ENCODE measurements at regions not wholly inside any gene's neighbourhood (a gene's known extent, or its start where the extent isn't known, plus 50 kb on each side); places are given as distances from the start of the nearest gene placed in this dataset.
"Not testable (repeated sequence)": the region's sequence is repeated elsewhere in the genome, so short reads cannot be mapped to it uniquely, and the experiment has no call there.

- in situ Hi-C loops (cut with MboI; ENCODE audit: low sequenced_read_pairs), result no loop called here
These were observed 484.7 kb downstream of the DACH1 start for GRCh38 chr13:71382285-71382684.

- in situ Hi-C loops (cut with MboI; ENCODE audit: low sequenced_read_pairs), result no loop called here
These were observed 486.8 kb downstream of the DACH1 start for GRCh38 chr13:71380191-71380590.

GRCh38 chr13:71378961-71379905, 487.8 kb downstream of the DACH1 start:
- in situ Hi-C loops (cut with MboI; ENCODE audit: low sequenced_read_pairs), result no loop called here

- in situ Hi-C loops (cut with MboI; ENCODE audit: low sequenced_read_pairs), result no loop called here
These were observed 492.4 kb downstream of the DACH1 start for GRCh38 chr13:71374471-71375049.

- in situ Hi-C loops (cut with MboI; ENCODE audit: low sequenced_read_pairs), result no loop called here
These were observed 498.7 kb downstream of the DACH1 start for GRCh38 chr13:71368336-71368735.

- in situ Hi-C loops (cut with MboI; ENCODE audit: low sequenced_read_pairs), result no loop called here
These were observed 507.0 kb downstream of the DACH1 start for GRCh38 chr13:71360041-71360440.

GRCh38 chr13:71359641-71360040, 507.4 kb downstream of the DACH1 start:
- in situ Hi-C loops (cut with MboI; ENCODE audit: low sequenced_read_pairs), result no loop called here

GRCh38 chr13:71358218-71358617, 508.8 kb downstream of the DACH1 start:
- in situ Hi-C loops (cut with MboI; ENCODE audit: low sequenced_read_pairs), result no loop called here

GRCh38 chr13:71355010-71355409, 512.0 kb downstream of the DACH1 start:
- in situ Hi-C loops (cut with MboI; ENCODE audit: low sequenced_read_pairs), result no loop called here

GRCh38 chr13:71350886-71351285, 516.1 kb downstream of the DACH1 start:
- in situ Hi-C loops (cut with MboI; ENCODE audit: low sequenced_read_pairs), result no loop called here

GRCh38 chr13:71345856-71346255, 521.1 kb downstream of the DACH1 start:
- in situ Hi-C loops (cut with MboI; ENCODE audit: low sequenced_read_pairs), result not testable (repeated sequence)

GRCh38 chr13:71339736-71340135, 527.3 kb downstream of the DACH1 start:
- in situ Hi-C loops (cut with MboI; ENCODE audit: low sequenced_read_pairs), result no loop called here

GRCh38 chr13:71339005-71339404, 528.0 kb downstream of the DACH1 start:
- in situ Hi-C loops (cut with MboI; ENCODE audit: low sequenced_read_pairs), result no loop called here

- in situ Hi-C loops (cut with MboI; ENCODE audit: low sequenced_read_pairs), result no loop called here
These were observed 528.9 kb downstream of the DACH1 start for GRCh38 chr13:71338070-71338469.

GRCh38 chr13:71327266-71327665, 539.7 kb downstream of the DACH1 start:
- in situ Hi-C loops (cut with MboI; ENCODE audit: low sequenced_read_pairs), result loop anchor here (10.0 kb wide), 1 partner anchor 548 kb away; no protein-coding TSS in a partner anchor

- in situ Hi-C loops (cut with MboI; ENCODE audit: low sequenced_read_pairs), result loop anchor here (10.0 kb wide), 1 partner anchor 549 kb away; no protein-coding TSS in a partner anchor
These were observed 541.4 kb downstream of the DACH1 start for GRCh38 chr13:71325556-71325955.

GRCh38 chr13:71323266-71323665, 543.7 kb downstream of the DACH1 start:
- in situ Hi-C loops (cut with MboI; ENCODE audit: low sequenced_read_pairs), result loop anchor here (10.0 kb wide), 1 partner anchor 552 kb away; no protein-coding TSS in a partner anchor

- in situ Hi-C loops (cut with MboI; ENCODE audit: low sequenced_read_pairs), result loop anchor here (10.0 kb wide), 1 partner anchor 554 kb away; no protein-coding TSS in a partner anchor
These were observed 546.6 kb downstream of the DACH1 start for GRCh38 chr13:71320452-71320851.

GRCh38 chr13:71316792-71317363, 550.1 kb downstream of the DACH1 start:
- in situ Hi-C loops (cut with MboI; ENCODE audit: low sequenced_read_pairs), result no loop called here

GRCh38 chr13:71312923-71313322, 554.1 kb downstream of the DACH1 start:
- in situ Hi-C loops (cut with MboI; ENCODE audit: low sequenced_read_pairs), result no loop called here

GRCh38 chr13:71309905-71310304, 557.1 kb downstream of the DACH1 start:
- in situ Hi-C loops (cut with MboI; ENCODE audit: low sequenced_read_pairs), result no loop called here

- in situ Hi-C loops (cut with MboI; ENCODE audit: low sequenced_read_pairs), result no loop called here
These were observed 560.2 kb downstream of the DACH1 start for GRCh38 chr13:71306821-71307220.
